OCI-M1 (cell line): ENCODE measurements at regions not wholly inside any gene's neighbourhood (a gene's known extent, or its start where the extent isn't known, plus 50 kb on each side); places are given as distances from the start of the nearest gene placed in this dataset.

ENCODE experiments used
- DNase-seq: peaks from one replicate; lab custom pipeline; 2025; lab: John Stamatoyannopoulos, UW

GRCh38 chr12:60042835-60043234 is 447.0 kb downstream of the SLC16A7 start:
- no peak for DNase-seq

DNA sequence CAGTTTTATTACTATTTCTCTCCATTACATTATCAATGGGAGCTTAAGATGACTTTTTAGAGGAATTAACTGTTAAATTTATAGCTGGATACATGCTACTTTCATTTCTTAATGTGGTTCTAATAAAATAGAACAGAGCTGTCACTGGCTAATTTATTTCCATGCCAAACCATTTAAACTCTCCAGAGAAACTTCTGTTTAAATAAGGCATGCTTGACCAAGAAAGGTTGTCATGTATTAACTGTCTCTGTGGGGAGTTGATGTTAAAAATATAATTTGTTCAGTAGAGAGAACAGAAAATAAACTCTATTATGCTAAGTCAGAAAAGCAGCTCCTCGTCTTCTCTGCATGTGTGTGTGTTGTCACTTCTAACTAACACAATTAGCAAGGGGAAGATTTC is 447.4 kb downstream of the SLC16A7 start:
- DNase-seq: peak; percentile 16

GRCh38 chr12:60052483-60052882 is 456.7 kb downstream of the SLC16A7 start:
- DNase-seq: no peak

GRCh38 chr12:60059180-60059579 is 463.4 kb downstream of the SLC16A7 start:
- DNase-seq: no peak

- no peak for DNase-seq
Observed at GRCh38 chr12:60066655-60067054, 470.8 kb downstream of the SLC16A7 start.

DNA sequence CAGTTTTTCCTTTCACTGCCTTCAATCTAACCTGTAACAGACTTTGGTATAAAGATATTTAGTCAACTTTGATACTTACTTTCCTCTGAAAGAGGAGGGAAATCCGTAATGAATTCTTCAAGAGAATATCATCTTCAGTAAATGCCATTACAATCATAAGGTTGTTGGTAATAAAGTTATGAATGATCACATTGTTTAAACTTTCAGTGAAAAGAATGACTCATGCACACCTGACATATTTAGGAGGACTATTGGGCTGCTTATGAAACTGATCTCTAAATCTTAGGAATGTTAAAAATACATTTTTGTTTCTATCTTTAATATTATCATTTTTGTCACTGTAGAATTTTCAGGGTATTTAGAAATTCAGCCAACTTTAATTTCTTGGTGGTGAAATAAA is 474.7 kb downstream of the SLC16A7 start:
- no peak for DNase-seq

- no peak for DNase-seq
Observed at GRCh38 chr12:60071759-60072191, 475.9 kb downstream of the SLC16A7 start.

GRCh38 chr12:60072911-60073310 is 477.1 kb downstream of the SLC16A7 start:
- no peak for DNase-seq

GRCh38 chr12:60075091-60075490 is 479.3 kb downstream of the SLC16A7 start:
- DNase-seq: no peak

- peak; percentile 84 for DNase-seq
Observed at GRCh38 chr12:60078026-60078425, 482.2 kb downstream of the SLC16A7 start.

GRCh38 chr12:60093428-60093827 is 497.6 kb downstream of the SLC16A7 start:
- no peak for DNase-seq

DNA sequence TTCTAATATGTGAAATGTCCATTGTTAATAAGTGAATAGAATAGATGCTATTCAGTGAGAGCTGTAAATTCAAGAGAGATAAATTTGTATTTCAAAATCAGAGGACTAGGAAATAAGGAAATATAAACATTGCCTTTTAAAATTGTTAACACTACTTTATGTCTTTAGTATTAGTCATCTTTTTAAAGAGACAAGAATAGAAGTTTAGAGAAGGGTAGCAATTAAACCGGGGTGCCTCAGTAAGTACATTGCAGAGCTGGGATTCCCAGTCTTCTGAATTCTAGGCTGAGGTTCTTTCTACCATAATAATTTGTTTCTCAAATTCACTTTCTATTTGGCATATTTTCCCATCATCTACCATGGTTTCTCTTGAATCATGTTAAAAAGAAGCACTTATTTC is 498.6 kb downstream of the SLC16A7 start:
- no peak for DNase-seq

DNA sequence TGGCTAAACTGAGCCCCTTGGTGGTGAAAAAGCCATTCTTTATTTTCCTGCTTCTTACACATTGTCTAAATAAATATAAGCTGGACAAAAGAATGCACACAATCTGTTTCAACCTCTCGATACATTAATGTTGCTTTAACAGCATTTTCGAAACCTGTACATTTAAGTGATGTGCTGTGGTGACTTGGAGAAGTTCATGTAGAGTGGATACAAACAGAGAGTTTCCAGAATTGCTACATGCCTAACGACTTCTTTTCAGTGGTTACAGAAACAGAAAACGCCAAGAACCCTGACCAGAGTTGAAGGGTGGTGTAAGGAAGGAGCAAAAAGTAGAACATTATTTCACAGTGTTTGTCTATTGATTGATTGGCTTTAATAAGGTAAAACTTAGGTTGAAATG is 500.9 kb downstream of the SLC16A7 start:
- no peak for DNase-seq

GRCh38 chr12:60100160-60100559 is 504.3 kb downstream of the SLC16A7 start:
- no peak for DNase-seq

DNA sequence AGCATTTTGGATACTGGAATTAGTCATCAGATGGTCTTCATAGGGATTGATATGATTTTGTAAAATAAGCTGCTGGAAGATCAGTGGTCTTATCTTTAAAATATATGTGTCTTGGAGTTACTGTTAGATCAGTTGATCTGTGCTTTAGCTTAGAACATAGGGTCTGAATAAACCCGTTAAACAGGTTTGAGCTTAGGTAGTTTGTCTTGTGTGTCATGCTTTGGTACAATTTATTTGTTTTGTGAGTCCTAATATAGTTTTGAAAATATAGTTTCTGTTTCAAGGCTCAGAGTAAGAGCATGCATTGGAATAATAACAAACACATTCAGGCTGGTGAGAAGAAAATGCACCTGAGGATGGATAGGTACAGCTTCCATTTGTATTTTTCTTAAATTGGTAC is 505.0 kb downstream of the SLC16A7 start:
- DNase-seq: no peak

GRCh38 chr12:60101715-60102114 is 505.9 kb downstream of the SLC16A7 start:
- DNase-seq: no peak

DNA sequence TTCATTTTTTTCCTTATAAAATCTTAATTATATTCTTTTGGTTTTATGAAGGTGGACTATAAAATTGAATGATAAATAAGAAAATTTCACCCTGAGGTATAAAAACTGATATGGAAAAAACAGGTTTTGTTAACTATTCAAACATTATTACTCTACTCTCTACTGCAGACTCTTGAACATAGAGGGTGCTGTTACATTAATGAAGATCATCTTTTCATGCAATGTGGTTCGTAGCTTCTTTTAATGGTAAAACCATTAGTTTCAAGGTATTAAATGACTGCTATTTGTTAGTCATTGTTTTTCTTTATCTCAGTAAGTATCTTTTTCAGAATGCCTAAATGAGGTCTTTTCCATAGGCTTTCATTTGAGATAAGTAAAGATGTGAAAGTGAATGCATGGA is 510.4 kb downstream of the SLC16A7 start:
- peak; percentile 54 for DNase-seq

GRCh38 chr12:60107992-60108391 is 512.2 kb downstream of the SLC16A7 start:
- no peak for DNase-seq

- DNase-seq: no peak
Observed at GRCh38 chr12:60112063-60112462, 516.2 kb downstream of the SLC16A7 start.

DNA sequence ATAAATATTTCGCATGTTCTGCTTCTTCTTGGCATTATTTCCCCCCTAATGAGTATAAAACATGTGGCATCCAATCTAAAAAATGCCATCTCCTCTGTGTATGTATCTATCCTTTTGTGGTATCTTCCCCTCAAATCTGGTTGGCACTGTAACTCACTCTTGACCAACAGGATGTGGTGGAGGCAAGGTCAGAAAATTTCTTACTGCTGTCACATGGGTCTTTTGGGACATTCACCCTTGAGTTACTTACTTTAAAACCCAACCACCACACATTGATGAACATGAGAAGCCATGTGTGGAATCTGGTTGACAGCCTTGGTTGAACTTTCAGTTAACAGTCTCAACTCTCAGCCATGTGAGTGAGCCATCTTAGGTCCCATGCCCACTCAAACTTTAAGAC is 516.9 kb downstream of the SLC16A7 start:
- DNase-seq: no peak

- no peak for DNase-seq
Observed at GRCh38 chr12:60114169-60114568, 518.3 kb downstream of the SLC16A7 start.

GRCh38 chr12:60119327-60119726 is 523.5 kb downstream of the SLC16A7 start:
- DNase-seq: no peak

DNA sequence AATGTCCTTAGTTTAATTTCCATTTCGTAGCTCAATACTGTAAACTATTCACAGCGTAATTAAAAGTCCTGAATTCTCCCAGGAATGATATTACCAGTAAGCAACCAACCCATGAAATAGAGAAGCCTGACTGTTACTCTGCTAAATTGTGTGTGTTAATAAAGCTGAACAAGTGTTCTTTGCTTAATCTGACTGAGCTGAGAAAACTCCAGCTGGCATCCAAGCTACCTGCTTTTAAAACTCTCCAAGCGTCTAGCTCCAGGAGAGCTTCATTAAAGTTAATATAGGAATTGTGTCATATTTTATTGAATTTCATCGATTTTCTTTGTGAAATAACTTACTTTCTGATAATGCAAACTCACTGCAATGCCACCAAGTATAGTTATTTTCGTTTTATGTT is 524.4 kb downstream of the SLC16A7 start:
- DNase-seq: no peak

GRCh38 chr12:60123557-60123956 is 527.7 kb downstream of the SLC16A7 start:
- no peak for DNase-seq

GRCh38 chr12:60137513-60137912 is 541.7 kb downstream of the SLC16A7 start:
- peak; percentile 62 for DNase-seq
